ENCODE measurements at regions not wholly inside any gene's neighbourhood (a gene's known extent, or its start where the extent isn't known, plus 50 kb on each side); places are given as distances from the start of the nearest gene placed in this dataset.

- TF ChIP-seq, protein P1, sequence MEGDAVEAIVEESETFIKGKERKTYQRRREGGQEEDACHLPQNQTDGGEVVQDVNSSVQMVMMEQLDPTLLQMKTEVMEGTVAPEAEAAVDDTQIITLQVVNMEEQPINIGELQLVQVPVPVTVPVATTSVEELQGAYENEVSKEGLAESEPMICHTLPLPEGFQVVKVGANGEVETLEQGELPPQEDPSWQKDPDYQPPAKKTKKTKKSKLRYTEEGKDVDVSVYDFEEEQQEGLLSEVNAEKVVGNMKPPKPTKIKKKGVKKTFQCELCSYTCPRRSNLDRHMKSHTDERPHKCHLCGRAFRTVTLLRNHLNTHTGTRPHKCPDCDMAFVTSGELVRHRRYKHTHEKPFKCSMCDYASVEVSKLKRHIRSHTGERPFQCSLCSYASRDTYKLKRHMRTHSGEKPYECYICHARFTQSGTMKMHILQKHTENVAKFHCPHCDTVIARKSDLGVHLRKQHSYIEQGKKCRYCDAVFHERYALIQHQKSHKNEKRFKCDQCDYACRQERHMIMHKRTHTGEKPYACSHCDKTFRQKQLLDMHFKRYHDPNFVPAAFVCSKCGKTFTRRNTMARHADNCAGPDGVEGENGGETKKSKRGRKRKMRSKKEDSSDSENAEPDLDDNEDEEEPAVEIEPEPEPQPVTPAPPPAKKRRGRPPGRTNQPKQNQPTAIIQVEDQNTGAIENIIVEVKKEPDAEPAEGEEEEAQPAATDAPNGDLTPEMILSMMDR (conservative IDR thresholded peaks at IDR 0.05; ENCODE audit: low read length) = no peak
- no peak for DNase-seq (ENCODE audit: low read depth)
- H3K4me3 ChIP-seq (ENCODE audit: low read length) = no peak overlapping the region
Observed at GRCh38 chr1:194280463-194280862, 1094.0 kb upstream of the B3GALT2 start.

GRCh38 chr1:194279975-194280374 is 1093.6 kb upstream of the B3GALT2 start:
- TF ChIP-seq, protein P1 (conservative IDR thresholded peaks at IDR 0.05; ENCODE audit: low read length) = no peak
- no peak for DNase-seq (ENCODE audit: low read depth)
- no peak overlapping the region for H3K4me3 ChIP-seq (ENCODE audit: low read length)

- TF ChIP-seq, protein P1 (conservative IDR thresholded peaks at IDR 0.05; ENCODE audit: low read length) = no peak
- DNase-seq (ENCODE audit: low read depth) = no peak
- no peak overlapping the region for H3K4me3 ChIP-seq (ENCODE audit: low read length)
Observed at GRCh38 chr1:194277927-194278326, 1091.5 kb upstream of the B3GALT2 start.

- no peak overlapping the region for H3K4me3 ChIP-seq (ENCODE audit: low read length)
- TF ChIP-seq, protein P1 (conservative IDR thresholded peaks at IDR 0.05; ENCODE audit: low read length) = no peak
- no peak for DNase-seq (ENCODE audit: low read depth)
Observed at GRCh38 chr1:194273660-194274059, 1087.2 kb upstream of the B3GALT2 start.

GRCh38 chr1:194268839-194269238 is 1082.4 kb upstream of the B3GALT2 start:
- no peak for DNase-seq (ENCODE audit: low read depth)
- no peak overlapping the region for H3K4me3 ChIP-seq (ENCODE audit: low read length)
- TF ChIP-seq, protein P1 (conservative IDR thresholded peaks at IDR 0.05; ENCODE audit: low read length) = no peak

DNA sequence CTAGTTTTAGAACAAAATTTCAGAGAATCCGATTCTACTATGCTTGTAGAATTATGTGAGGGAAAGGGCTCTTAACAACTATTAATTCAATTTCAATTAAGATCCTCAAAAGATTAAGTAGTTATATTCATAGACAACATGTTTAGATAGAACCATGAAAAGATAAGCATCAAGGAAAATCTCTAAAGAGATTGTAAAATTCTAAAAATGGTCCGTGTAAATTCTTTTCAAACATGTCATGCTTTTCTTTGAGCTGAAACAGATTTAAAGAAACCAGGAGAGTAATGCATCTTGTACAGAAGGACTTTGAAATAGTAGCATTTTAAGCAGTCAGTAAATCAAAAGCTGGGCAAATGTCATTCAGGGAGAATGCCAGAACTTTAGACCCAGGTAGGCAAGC is 1080.6 kb upstream of the B3GALT2 start:
- H3K4me3 ChIP-seq (ENCODE audit: low read length) = no peak overlapping the region
- TF ChIP-seq, protein P1 (conservative IDR thresholded peaks at IDR 0.05; ENCODE audit: low read length) = no peak
- DNase-seq (ENCODE audit: low read depth) = no peak

- no peak for DNase-seq (ENCODE audit: low read depth)
- H3K4me3 ChIP-seq (ENCODE audit: low read length) = no peak overlapping the region
- TF ChIP-seq, protein P1 (conservative IDR thresholded peaks at IDR 0.05; ENCODE audit: low read length) = no peak
Observed at GRCh38 chr1:194256010-194256409, 1069.6 kb upstream of the B3GALT2 start.
